Right forelimb (tissue), 1 donor: ENCODE measurements at regions not wholly inside any gene's neighbourhood (a gene's known extent, or its start where the extent isn't known, plus 50 kb on each side); places are given as distances from the start of the nearest gene placed in this dataset.
"Not testable (repeated sequence)": the region's sequence is repeated elsewhere in the genome, so short reads cannot be mapped to it uniquely, and the experiment has no call there.

Experiments used
- DNase-seq: peaks from one replicate; pipeline ENCODE4 v3.0.0-alpha.2; 2018

DNA sequence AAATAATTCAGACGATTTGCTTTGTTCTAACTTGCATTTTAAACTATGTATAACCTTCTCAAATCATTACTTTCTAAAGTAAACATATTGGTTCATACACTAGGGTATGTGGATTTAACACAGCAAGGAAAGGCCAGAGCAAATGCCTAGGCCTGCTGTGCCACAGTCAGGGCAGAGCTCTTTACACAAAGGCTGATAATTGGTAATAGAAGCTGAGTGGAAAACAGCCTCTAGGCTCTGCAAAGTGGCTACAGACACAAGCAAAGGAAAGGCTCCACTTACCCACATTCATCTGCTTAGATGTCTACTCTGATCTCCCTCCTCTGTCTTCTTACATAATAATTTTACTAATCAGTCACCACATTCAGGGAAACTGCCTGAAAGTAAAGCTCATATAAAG is 382.9 kb downstream of the OLFM4 start:
- DNase-seq = no peak

DNA sequence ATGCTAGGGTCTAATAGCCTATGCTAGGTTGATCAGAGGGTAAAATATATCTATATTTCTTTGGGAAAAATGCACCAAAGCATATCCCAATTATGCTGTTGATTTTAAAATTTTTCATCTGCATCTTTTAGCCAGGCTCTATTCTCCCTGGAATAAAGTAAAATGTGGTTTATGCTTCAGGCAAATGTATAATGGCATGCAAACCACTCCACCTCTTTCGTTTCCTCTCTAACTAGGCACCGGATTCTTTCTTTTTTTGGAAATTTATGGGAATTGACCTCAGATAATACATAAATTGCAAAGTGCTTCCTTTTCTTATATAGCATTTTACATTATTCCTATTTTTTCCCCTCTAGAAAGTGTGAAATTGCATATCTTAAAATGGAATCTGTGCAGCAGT is 386.5 kb downstream of the OLFM4 start:
- DNase-seq = no peak

DNA sequence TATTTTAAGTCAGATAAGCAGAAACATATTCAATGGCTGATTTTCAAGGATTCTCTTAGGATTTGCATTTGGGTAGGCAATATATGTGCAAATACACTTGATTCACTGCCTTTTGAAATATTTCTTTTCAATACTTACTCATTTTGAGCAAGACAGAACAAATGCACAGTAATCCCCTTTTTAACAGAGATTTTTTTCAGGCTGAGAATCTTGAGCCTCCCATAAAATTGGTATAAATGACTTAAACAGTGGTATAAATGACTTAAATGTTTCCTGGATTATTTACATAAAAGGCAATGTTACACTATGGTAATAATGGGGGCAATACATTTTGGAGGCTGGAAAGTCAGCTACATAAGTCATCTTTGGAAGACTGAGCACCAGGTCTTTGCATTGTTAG is 389.0 kb downstream of the OLFM4 start:
- no peak for DNase-seq

- no peak for DNase-seq
These were observed 393.8 kb downstream of the OLFM4 start for GRCh38 chr13:53422415-53422814.

DNA sequence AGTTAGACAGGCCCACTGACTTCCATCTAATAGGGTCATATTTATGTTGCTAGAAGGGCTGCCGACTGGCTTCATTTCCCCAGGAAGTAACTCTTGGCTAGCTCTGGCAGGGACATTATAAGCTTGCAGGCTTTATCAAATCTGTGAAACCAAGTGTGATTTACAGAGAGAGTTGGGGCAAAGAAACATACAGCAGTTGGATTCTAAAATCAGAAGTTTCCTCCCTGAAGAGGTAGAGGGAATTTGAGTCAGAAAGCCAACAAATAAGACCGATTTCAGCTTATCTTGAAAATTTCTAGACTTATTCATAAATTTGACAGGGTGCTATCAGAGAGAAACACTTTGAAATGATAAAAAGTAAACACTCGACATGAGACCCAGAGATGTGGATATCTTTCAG is 407.8 kb downstream of the OLFM4 start:
- no peak for DNase-seq

DNA sequence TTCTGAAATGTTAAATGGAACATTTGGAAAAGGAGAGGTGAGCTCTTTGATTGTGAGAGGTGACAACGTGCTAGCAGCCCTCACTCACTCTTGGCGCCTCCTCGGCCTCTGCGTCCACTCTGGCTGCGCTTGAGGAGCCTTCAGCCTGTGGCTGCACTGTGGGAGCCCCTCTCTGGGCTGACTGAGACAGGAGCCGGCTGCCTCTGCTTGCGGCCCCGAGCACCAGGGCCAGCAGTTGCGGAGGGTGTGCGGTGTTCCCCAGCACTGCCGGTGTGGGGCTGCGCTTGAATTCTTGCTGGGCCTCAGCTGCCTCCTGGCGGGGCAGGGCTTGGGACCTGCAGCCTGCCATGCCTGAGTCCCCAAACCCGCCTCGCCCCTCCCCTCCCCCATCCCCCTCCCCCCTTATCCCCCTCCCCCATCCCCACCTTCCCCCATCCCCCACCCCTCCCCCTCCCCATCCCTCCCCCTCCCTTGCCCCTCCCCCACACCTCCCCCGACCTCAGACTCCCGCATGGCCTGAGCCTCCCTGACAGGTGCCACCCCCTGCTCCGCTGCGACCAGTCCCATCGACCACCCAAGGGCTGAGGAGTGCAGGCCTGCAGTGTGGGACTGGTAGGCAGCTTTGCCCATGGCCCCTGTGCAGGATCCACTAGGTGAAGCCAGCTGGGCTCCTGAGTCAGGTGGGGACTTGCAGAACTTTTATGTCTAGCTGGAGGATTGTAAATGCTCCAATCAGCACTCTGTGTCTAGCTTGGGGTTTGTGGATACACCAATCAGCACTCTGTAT is 411.0 kb downstream of the OLFM4 start:
- no peak for DNase-seq

DNA sequence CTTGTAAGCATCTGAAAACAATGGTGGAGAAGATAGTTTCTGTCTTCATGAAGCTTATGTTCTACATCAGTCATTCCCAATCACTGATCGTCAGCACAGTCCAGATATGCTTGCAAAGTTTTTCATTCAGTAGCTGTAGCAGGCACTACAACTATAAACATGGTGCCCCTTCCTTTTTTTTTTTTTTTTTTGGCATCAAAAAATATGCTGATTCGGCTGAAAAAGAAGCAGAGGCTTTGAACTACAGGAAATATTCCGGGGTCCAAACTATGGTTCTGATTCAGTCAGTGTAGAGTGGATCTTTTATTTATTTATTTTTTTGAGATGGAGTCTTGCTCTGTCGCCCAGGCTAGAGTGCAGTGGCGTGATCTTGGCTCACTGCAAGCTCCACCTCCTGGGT is 414.4 kb downstream of the OLFM4 start:
- DNase-seq = no peak

- no peak for DNase-seq
These were observed 417.1 kb downstream of the OLFM4 start for GRCh38 chr13:53445686-53446085.

GRCh38 chr13:53447456-53447855 is 418.8 kb downstream of the OLFM4 start:
- no peak for DNase-seq

- no peak for DNase-seq
These were observed 419.2 kb downstream of the OLFM4 start for GRCh38 chr13:53447863-53448262.

DNA sequence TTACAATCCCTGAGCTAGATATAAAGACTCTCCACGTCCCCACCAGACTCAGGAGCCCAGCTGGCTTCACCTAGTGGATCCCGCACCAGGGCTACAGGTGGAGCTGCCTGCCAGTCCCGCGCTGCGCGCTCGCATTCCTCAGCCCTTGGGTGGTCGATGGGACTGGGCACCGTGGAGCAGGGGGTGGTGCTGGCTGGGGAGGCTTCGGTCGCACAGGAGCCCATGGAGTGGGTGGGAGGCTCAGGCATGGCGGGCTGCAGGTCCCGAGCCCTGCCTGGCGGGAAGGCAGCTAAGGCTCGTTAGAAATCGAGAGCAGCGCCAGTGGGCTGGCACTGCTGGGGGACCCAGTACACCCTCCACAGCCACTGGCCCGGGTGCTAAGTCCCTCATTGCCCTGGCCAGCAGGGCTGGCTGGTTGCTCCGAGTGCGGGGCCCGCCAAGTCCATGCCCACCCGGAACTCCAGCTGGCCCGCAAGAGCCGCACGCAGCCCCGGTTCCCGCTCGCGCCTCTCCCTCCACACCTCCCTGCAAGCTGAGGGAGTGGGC is 423.7 kb downstream of the OLFM4 start:
- DNase-seq = not testable (repeated sequence)

- no peak for DNase-seq
These were observed 432.2 kb downstream of the OLFM4 start for GRCh38 chr13:53460796-53461195.

- no peak for DNase-seq
These were observed 434.5 kb downstream of the OLFM4 start for GRCh38 chr13:53463106-53463505.

- no peak for DNase-seq
These were observed 438.0 kb downstream of the OLFM4 start for GRCh38 chr13:53466576-53466975.

DNA sequence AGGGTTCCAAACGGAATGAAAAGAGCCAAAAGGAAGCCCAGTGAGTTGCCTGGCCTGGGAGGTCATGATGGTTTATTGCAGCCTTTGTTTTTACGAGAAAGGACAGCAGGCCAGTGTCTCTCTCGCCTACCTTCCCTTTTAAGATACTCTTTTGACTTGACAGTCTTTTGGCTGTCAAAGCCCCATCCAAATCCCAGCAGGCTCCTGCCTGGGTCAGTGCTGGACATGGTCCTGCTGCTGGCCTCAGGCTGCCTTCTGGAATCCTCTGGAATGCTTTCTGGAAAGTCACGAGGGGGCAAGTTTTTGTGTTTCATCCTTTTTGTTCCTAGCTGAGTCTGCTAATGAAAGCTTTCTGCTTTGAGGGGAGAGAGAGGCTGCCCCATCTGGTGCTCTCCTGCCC is 444.8 kb downstream of the OLFM4 start:
- no peak for DNase-seq

DNA sequence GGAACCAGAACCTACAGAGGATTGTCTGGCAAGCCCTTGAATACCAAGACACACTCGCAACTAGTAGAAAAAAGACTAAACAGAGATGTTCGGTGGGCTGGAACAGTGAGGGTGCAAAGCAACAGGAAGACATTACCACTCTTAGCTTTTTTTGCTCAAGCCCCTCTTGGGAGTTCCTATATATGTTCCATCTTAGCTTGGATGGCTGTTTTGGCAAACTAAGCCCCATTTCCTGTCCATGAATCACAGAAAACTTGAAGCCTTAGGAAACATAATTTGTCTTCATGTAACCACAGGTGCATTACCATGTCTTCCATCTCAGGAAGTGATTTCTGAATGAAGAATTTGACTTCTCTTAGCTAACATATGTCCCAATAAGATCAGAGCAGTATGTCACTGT is 446.3 kb downstream of the OLFM4 start:
- no peak for DNase-seq

- no peak for DNase-seq
These were observed 462.1 kb downstream of the OLFM4 start for GRCh38 chr13:53490752-53491151.

- DNase-seq = no peak
These were observed 465.8 kb downstream of the OLFM4 start for GRCh38 chr13:53494406-53494805.

GRCh38 chr13:53499576-53500133 is 471.0 kb downstream of the OLFM4 start:
- no peak for DNase-seq

DNA sequence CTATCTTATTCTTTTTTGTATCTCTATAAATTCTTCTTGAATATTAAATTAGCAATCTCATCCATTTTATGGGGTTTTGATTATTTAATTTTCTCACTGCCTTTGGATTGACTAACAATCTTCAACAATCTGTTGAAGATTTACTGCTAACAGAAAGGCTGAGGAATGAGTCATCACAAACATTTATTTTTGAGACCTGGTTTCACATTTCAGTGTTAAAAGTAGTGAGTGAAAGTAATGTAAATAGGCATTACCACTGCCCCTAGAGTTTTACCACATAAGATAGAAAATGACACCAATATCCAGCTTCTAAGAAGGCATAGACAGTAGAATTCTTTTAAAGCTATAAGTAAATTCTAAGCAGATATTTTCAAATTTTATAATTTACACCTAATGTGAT is 472.8 kb downstream of the OLFM4 start:
- no peak for DNase-seq

DNA sequence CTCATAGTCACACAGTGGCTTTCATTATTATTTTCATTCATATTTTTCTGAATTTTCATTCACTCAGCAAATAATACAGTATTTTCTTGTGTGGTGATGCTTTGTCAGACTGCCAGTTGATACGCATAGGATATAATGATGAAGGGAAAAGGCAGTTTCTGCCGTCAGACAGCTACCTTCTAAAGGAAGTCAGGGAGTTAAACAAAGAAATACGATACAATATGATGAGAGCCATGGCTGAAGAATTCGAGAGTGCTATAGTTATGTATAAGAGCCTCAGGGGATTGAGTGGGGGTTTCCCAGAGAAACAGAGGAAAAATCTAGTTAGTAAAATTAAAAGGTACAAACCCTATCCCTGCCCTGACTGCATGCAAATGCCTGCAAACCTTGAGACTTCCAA is 479.1 kb downstream of the OLFM4 start:
- DNase-seq = no peak

- no peak for DNase-seq
These were observed 484.0 kb downstream of the OLFM4 start for GRCh38 chr13:53512635-53513034.

- DNase-seq = no peak
These were observed 484.6 kb downstream of the OLFM4 start for GRCh38 chr13:53513226-53513625.

DNA sequence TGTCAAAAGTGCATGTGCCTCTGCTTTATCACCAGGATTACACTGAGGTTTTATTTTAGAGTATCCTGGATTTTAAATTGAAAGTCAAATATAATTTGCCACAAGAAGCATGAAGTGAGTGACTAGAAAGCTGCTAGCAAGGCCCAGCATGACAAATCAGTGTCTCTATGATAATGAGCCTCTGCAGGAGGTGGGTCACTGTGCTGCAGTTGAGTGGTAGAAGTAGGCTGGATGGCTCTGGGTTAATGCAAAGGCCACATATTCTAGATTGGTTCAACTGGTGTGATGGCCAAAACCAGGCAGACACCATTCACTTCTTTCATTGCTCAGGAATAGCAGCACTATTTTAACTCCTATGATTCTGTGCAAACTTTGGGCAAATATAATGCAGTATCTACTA is 491.5 kb downstream of the OLFM4 start:
- DNase-seq = no peak

GRCh38 chr13:53522034-53522433 is 493.4 kb downstream of the OLFM4 start:
- no peak for DNase-seq
